HG03025 (cell line): ENCODE measurements at regions not wholly inside any gene's neighbourhood (a gene's known extent, or its start where the extent isn't known, plus 50 kb on each side); places are given as distances from the start of the nearest gene placed in this dataset.

Experiments
- ATAC-seq: cut with Tn5 transposase; IDR thresholded peaks from one replicate; pipeline ENCODE4 v1.9.1; 2021; ENCODE audit warnings: mild to moderate bottlenecking, moderate library complexity; ENCODE audit not compliant: unreplicated experiment, low FRiP score

DNA sequence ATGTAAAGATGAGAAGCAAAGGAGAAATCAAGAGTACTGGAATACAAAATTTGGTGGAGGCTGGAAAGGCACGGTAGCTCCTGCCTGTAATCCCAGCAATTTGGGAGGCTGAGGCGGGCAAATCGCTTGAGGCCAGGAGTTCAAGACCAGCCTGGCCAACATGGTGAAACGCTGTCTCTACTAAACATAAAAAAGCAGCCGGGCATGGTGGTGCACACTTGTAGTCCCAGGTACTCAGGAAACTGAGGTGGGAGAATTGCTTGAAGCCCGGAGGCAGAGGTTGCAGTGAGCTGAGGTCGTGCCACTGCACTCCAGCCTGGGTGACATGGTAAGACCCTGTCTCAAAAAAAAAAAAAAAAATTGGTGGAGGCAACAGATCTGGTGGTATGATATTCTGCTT, 1086.0 kb downstream of the NLGN4X start:
- no peak for ATAC-seq

- ATAC-seq, result no peak
Observed at GRCh38 chrX:5122181-5122678, 1106.4 kb downstream of the NLGN4X start.

DNA sequence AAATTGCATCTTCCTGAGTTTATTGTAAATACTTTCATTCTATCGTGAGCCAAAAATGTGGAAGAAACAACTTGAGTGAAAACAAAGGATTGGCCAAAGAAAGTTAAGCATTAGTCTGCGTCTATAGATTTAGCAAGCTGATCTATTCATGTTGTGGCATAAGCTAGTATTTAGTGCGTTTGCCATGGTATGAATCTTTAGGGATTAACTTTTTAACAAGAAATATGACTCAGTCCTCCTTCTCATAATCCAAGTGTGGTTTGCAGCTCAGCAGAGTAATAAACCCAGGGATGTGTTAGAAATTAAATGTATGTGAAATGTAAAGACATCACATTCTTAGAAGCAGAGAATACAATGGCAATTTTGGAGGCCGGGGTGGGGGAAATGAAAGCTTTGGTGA, 1110.9 kb downstream of the NLGN4X start:
- ATAC-seq, result no peak

DNA sequence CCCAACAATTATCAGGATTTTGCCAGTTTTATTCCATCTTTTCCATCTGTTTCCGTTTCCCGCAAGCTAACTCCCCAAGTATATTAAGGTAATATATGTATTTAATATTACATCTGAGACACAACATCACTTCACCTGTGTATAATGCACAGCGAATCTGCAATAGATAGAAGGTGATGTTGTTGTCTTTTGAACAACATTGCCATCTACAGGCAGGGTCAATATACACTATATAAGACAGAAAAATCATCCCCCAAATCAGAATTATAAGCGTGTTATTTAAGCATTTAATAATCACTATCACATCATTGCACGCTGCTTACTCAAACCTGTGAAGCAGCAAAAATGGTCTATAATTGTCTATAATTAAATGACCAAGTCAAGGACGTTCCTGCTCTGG, 1115.5 kb downstream of the NLGN4X start:
- ATAC-seq, result no peak

GRCh38 chrX:5100004-5100403, 1128.7 kb downstream of the NLGN4X start:
- no peak for ATAC-seq

DNA sequence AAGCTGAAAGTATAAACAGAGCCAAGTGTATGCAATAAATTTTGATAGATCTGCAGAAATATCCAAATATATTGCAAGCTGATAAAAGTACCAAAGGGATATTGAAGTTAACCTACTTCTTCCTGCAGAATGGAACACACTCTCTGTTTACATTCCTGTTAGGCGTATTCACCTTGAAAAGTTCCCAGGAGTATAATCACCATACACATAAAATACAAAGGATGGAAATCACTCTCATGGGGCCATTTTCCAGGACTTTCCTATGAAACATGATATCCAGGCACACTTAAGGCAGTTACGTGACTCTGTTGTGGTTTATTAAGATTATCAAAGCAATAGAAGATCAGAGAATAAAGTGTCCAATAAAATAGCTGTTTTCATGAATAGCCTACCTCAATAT, 1142.3 kb downstream of the NLGN4X start:
- no peak for ATAC-seq

DNA sequence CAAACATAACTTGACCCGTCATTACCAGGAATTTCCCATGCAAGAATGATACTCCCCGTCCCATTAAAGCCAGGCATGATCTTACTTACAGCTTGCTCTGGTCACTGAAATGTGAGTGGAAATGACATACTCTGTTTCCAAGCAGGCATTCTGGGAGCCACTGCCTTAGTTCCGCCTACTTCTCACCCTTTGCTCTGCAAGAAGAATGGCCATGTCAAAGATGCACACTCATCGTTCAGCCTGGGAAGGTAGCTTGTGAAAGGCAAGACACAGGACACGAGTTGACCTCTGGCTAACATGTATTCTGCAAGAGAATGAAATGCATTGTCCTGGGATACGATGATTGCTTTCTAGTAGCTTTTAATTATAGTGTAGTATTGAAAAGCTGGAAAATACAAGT, 1144.4 kb downstream of the NLGN4X start:
- ATAC-seq, result no peak

- no peak for ATAC-seq
Observed at GRCh38 chrX:5082705-5083104, 1146.0 kb downstream of the NLGN4X start.

GRCh38 chrX:5080791-5081190, 1147.9 kb downstream of the NLGN4X start:
- ATAC-seq, result no peak

DNA sequence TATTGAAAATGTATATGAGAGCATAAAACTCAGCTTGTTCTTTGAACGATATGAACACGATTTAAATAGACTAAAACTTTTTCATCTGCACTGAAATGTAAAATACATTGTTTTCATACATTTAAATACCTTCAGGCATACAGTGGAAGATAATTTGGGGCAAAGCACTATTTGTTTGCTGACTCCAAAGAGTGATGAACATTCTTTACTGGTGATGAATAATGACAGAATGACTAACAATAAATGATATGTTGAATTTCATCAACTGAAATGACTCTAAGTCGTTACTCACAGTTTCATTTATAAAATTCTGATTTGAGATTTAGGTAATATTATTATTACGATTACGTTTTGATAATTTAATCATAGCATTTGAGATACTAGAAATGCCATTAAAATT, 1160.1 kb downstream of the NLGN4X start:
- ATAC-seq, result no peak

DNA sequence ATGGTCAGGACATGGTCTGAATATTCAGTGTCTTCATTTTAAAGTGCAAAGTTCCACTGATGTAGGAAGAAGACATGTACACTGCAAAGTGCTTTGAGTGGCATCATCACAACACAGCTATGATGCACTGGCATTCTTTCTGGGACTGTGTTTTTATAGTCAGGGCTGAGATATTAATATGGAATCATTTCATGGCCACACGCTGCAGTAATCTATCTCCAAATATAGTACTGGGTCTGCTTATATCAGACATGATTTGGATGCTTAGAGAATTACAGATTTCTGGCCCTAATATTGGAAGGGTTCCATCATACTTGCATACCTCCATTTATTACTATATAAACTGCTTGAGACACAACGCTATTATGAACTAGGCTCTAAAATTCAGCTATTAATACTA, 1170.9 kb downstream of the NLGN4X start:
- no peak for ATAC-seq

DNA sequence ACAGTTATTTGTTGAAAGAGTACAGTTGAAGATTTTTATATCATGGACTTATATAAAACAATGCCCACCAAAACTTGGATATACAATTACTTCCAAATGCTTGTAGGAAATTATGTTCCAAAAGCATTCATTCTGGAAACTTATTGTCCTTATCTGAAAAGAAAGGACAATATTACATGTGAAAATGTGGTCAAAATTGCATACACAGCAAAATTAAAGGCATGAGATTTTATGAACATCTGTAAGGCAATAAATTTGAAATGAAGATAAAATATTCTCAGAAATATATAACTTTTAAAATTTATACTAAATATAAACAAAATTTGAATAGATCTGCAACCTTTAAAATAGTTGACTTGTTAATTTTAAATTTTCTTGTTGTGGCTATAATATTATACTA, 1173.8 kb downstream of the NLGN4X start:
- no peak for ATAC-seq

- ATAC-seq, result no peak
Observed at GRCh38 chrX:5051831-5052491, 1176.7 kb downstream of the NLGN4X start.

- ATAC-seq, result no peak
Observed at GRCh38 chrX:5042563-5042962, 1186.1 kb downstream of the NLGN4X start.

- ATAC-seq, result no peak
Observed at GRCh38 chrX:5031792-5032191, 1196.9 kb downstream of the NLGN4X start.

GRCh38 chrX:5015451-5015850, 1213.2 kb downstream of the NLGN4X start:
- ATAC-seq, result no peak

GRCh38 chrX:4994855-4995254, 1233.8 kb downstream of the NLGN4X start:
- ATAC-seq, result no peak

DNA sequence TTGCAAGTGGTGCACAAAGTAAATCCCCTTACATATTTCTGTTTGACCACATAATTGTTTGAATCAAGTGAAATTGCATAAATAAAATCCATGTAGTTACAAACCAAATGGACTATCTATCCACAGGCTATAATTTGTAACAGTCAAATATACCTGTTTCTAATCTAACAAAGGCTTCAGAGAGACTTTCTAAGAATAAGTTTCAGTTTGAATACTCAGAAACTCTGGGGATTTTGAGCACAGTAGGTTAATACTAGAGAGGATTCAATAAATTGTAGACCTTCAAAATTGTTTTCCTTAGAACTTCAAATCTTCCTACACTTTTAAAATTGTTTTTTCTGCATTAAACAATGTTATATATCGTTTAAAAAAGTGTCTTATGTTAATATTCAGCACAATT, 1250.1 kb downstream of the NLGN4X start:
- no peak for ATAC-seq

GRCh38 chrX:4971646-4972045, 1257.0 kb downstream of the NLGN4X start:
- ATAC-seq, result no peak

DNA sequence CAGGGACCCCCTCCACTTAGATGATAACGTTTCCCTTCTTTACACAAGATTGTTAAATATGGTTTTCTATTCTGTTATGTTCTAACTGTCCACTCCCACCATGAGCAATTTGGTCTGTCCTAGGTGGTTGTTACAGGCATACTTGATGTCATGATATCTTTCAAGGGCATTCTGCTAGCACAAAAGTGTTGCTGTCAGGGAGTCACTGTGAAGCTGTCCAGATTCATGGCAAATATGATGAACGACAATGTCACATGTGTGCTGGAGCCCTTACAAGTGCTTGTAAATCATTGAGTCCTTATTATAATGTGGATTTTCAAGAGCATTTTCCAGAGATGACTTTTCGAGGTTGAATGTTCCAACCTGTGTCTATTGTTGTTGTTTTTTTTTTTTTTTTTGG, 1250.7 kb upstream of the PRKX start:
- ATAC-seq, result no peak

DNA sequence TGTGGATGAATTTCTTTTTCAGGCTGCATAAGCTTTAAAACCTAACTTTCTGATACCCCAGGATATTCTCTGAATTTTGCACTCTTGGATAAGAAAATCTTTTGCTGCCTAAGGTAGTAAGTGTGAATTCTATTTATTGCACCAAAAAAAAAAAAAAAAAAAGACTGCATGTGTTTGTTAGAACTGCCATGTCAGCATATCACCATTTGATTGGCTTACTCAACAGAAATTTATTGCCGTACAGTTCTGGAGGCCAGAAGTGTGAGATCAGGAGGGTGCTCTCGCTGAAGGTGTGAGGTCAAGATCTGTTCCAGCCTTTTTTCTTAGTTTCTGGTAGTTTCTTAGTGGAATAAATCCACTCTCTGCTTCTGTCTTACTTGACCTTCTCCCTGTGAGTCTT, 1250.0 kb upstream of the PRKX start:
- no peak for ATAC-seq

DNA sequence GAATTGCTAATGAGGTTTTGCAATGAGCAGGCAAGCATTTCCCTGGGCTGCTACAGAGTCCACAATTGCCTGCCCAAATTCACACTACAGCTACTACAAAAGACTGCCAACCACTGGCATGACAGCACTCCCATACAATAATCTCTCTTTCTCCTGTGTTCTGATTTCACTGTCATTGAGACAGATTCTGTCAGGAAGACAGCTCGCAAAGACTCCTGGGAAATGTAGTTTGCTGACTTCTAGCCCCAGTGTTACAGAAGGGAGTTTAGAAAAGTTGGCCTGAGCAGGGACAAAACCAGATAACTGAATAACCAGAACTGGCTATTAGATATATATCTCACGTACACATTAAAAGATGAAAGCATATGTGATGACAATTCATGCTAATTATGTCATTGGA, 1231.3 kb upstream of the PRKX start:
- no peak for ATAC-seq

DNA sequence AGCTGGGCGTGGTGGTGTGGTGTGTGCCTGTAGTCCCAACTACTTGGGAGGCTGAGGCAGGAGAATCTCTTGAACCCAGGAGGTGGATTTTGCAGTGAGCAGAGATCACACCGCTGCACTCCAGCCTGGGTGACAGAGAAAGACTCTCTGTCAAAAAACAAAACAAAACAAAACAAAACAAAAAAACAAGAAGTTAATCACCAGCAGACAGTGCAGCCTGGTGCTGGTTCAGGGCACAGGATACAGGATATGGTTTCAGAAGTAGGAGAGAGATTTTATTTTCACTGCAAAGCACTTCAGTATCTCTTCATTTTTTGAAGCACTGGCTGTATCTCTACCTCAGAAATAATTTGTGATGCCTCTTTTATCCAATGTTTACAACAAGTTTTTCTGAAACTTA, 1222.9 kb upstream of the PRKX start:
- ATAC-seq, result no peak
